ENCODE measurements at regions not wholly inside any gene's neighbourhood (a gene's known extent, or its start where the extent isn't known, plus 50 kb on each side); places are given as distances from the start of the nearest gene placed in this dataset.

- peaks cover 0 to 18% (median 2%) of the 10 kb centered on the region in 12 donors for H3K4me1 ChIP-seq
- peaks cover 0 to 4% (median 0%) of the 10 kb centered on the region in 9 donors for H3K27me3 ChIP-seq
- DNase-seq, result no peak
- intact Hi-C loops (cut with DNase I), result no loop called here
- ATAC-seq, result no peak
- H3K27ac ChIP-seq, result no peak overlapping the region
- TF ChIP-seq CTCF (IDR thresholded peaks at IDR 0.05) (no peak), POLR2A (IDR thresholded peaks at IDR 0.05) (no peak)
- H3K9me3 ChIP-seq, result no peaks in the 10 kb centered on the region
- WGBS, 4 donors, result 58 to 78% (median 66%) methylated on average over 3 of the region's 3 CpGs
- H3K36me3 ChIP-seq, result no peaks in the 10 kb centered on the region
- no peak overlapping the region for H3K4me3 ChIP-seq
Observed at GRCh38 chr10:124237282-124237961, 144.0 kb upstream of the CHST15 start.

- WGBS, 4 donors, result 72 to 82% (median 77%) methylated on average over 7 of the region's 7 CpGs
- no peak for DNase-seq
- peaks cover 0 to 18% (median 4%) of the 10 kb centered on the region in 12 donors for H3K4me1 ChIP-seq
- intact Hi-C loops (cut with DNase I), result no loop called here
- H3K27me3 ChIP-seq, result peaks cover 0 to 4% (median 0%) of the 10 kb centered on the region in 9 donors
- no peak overlapping the region for H3K4me3 ChIP-seq
- H3K36me3 ChIP-seq, result no peaks in the 10 kb centered on the region
- no peaks in the 10 kb centered on the region for H3K9me3 ChIP-seq
- ATAC-seq, result peak in 3 of 4 donors; percentile 31 to 59 (median 38)
- no peak overlapping the region for H3K27ac ChIP-seq
- TF ChIP-seq POLR2A (IDR thresholded peaks at IDR 0.05) (no peak), CTCF (IDR thresholded peaks at IDR 0.05) (no peak)
Observed at GRCh38 chr10:124236816-124237215, 143.4 kb upstream of the CHST15 start.

DNA sequence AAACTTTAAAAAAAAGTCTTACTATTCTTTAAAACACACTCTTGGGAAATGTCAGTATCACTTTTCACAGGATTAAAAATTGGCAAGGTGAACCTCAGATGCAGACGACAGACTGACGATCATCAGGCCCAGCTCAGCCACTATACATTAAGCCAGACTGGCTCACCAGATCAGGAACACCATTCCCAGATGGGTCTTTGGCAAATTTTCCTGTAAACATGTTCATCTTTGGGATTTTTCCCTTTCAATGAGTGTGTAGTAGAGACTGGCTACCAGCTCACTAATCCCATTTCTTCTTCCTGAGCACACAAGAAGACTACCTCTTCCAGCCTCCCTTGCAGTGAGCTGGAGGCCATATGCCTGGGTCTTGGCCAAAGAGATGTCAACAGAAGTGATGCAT is 142.7 kb upstream of the CHST15 start:
- Histone ChIP-seq H3K9me3 (no peaks in the 10 kb centered on the region), H3K36me3 (no peaks in the 10 kb centered on the region), H3K27ac (no peak overlapping the region), H3K27me3 (peaks cover 0 to 4% (median 0%) of the 10 kb centered on the region in 9 donors), H3K4me1 (peaks cover 0 to 18% (median 4%) of the 10 kb centered on the region in 12 donors), H3K4me3 (no peak overlapping the region)
- intact Hi-C loops (cut with DNase I), result no loop called here
- WGBS, 4 donors, result 73 to 76% (median 74%) methylated on average over 2 of the region's 2 CpGs
- TF ChIP-seq POLR2A (IDR thresholded peaks at IDR 0.05), result no peak
- TF ChIP-seq CTCF (IDR thresholded peaks at IDR 0.05), result no peak
- ATAC-seq (no peak), DNase-seq (no peak)

DNA sequence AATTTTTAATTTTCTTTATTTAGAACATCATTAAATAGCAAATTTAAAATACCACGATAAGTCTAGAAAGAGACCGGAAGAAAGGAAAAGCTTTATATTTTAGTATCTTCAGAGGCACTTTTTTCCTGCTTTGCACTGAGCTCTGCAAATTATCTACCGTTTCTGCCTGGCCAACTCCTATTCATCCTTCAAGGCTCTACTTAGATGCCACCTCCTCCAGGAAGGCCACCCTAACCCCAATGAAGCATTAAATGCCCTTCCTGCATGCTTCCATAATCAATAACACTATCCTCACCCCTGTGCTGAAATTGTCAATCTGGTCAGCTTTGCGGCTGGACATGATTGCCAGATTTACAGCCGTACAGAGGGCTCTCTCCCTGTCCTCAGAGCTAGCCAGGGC is 141.8 kb upstream of the CHST15 start:
- TF ChIP-seq CTCF (IDR thresholded peaks at IDR 0.05) (no peak), POLR2A (IDR thresholded peaks at IDR 0.05) (no peak)
- Histone ChIP-seq H3K4me3 (no peak overlapping the region), H3K4me1 (peaks cover 0 to 12% (median 4%) of the 10 kb centered on the region in 12 donors), H3K9me3 (no peaks in the 10 kb centered on the region), H3K36me3 (no peaks in the 10 kb centered on the region), H3K27ac (no peak overlapping the region), H3K27me3 (peaks cover 0 to 4% (median 0%) of the 10 kb centered on the region in 9 donors)
- ATAC-seq (no peak), DNase-seq (no peak)
- 92 to 96% (median 95%) methylated on average over 5 of the region's 5 CpGs for WGBS, 4 donors
- intact Hi-C loops (cut with DNase I), result no loop called here
